HG03354 (cell line): ENCODE measurements at regions not wholly inside any gene's neighbourhood (a gene's known extent, or its start where the extent isn't known, plus 50 kb on each side); places are given as distances from the start of the nearest gene placed in this dataset.

Source experiments
- ATAC-seq: cut with Tn5 transposase; IDR thresholded peaks from one replicate; pipeline ENCODE4 v1.9.1; 2021; ENCODE audit warnings: mild to moderate bottlenecking; ENCODE audit not compliant: unreplicated experiment, poor library complexity, severe bottlenecking

GRCh38 chr7:25614415-25614814 lies 386.1 kb upstream of the NPVF start:
- no peak for ATAC-seq

GRCh38 chr7:25615003-25615402 lies 386.7 kb upstream of the NPVF start:
- ATAC-seq: no peak

GRCh38 chr7:25615593-25615992 lies 387.3 kb upstream of the NPVF start:
- ATAC-seq: no peak

- no peak for ATAC-seq
Observed at GRCh38 chr7:25617214-25617613, 388.9 kb upstream of the NPVF start.

- ATAC-seq: no peak
Observed at GRCh38 chr7:25617673-25618072, 389.4 kb upstream of the NPVF start.

GRCh38 chr7:25619381-25619780 lies 391.1 kb upstream of the NPVF start:
- ATAC-seq: no peak

- no peak for ATAC-seq
Observed at GRCh38 chr7:25619963-25620799, 391.9 kb upstream of the NPVF start.

- no peak for ATAC-seq
Observed at GRCh38 chr7:25621993-25622392, 393.7 kb upstream of the NPVF start.

- no peak for ATAC-seq
Observed at GRCh38 chr7:25622695-25623094, 394.4 kb upstream of the NPVF start.

- ATAC-seq: no peak
Observed at GRCh38 chr7:25624051-25624450, 395.8 kb upstream of the NPVF start.

GRCh38 chr7:25624833-25625232 lies 396.5 kb upstream of the NPVF start:
- no peak for ATAC-seq

GRCh38 chr7:25625306-25625992 lies 397.2 kb upstream of the NPVF start:
- no peak for ATAC-seq

GRCh38 chr7:25626451-25627131 lies 398.3 kb upstream of the NPVF start:
- ATAC-seq: no peak

- ATAC-seq: no peak
Observed at GRCh38 chr7:25628446-25628845, 400.2 kb upstream of the NPVF start.

- no peak for ATAC-seq
Observed at GRCh38 chr7:25632616-25633015, 404.3 kb upstream of the NPVF start.

- no peak for ATAC-seq
Observed at GRCh38 chr7:25633426-25634036, 405.2 kb upstream of the NPVF start.

- ATAC-seq: no peak
Observed at GRCh38 chr7:25636168-25636567, 407.9 kb upstream of the NPVF start.

- no peak for ATAC-seq
Observed at GRCh38 chr7:25636871-25637283, 408.6 kb upstream of the NPVF start.

GRCh38 chr7:25638068-25638467 lies 409.8 kb upstream of the NPVF start:
- no peak for ATAC-seq

- ATAC-seq: no peak
Observed at GRCh38 chr7:25638590-25639244, 410.4 kb upstream of the NPVF start.
